ENCODE measurements at regions not wholly inside any gene's neighbourhood (a gene's known extent, or its start where the extent isn't known, plus 50 kb on each side); places are given as distances from the start of the nearest gene placed in this dataset.

DNA sequence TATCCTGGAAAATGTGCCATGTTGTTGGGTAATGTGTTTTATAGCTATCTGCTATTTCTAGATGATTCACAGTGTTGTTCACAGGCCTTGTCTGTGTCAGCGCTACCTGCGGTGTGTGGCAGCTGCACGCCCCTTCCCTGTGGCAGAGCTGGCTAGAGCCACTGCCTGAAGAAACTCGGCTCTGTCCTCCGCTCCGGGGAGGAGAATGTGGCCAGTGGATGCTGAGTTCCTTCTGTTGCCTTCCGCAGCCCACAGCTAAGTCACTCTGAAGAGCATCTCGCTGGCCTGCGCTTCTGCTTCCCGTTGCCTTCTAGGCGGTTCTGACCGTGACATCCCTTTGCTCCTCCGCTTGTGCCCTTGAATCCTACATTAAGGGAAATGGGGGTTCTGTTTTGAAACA, 135.1 kb downstream of the PLG start:
- no peak for FAIRE-seq
- DNase-seq (ENCODE audit: low read depth, low spot score), result no peak
- Histone ChIP-seq H3K27me3 (ENCODE audit: control insufficient read depth in 2 of 2, insufficient read depth in 2 of 2, low read length in 2 of 2) (no peaks in the 10 kb centered on the region), H3K9me1 (replicated peaks; ENCODE audit: control insufficient read depth, extremely low read depth, insufficient read depth, low read length) (no peaks in the 10 kb centered on the region), H3K4me2 (ENCODE audit: insufficient read depth, low read length) (no peak overlapping the region), H3K79me2 (ENCODE audit: control insufficient read depth, insufficient read depth, low read length) (no peaks in the 10 kb centered on the region), H3K4me3 (replicated peaks in 1 of 3; ENCODE audit: insufficient read depth in 1 of 3, low read depth in 1 of 3, low read length in 3 of 3) (no peak overlapping the region), H2AFZ (ENCODE audit: low read depth, low read length) (no peak overlapping the region), H3K9ac (replicated peaks; ENCODE audit: extremely low read depth, insufficient read depth, low read length) (no peak overlapping the region), H3K36me3 (ENCODE audit: control insufficient read depth in 2 of 2, extremely low read depth in 1 of 2, insufficient read depth in 2 of 2, low read length in 2 of 2) (no peaks in the 10 kb centered on the region), H3K4me1 (ENCODE audit: control insufficient read depth, extremely low read depth, insufficient read depth, low read length) (no peaks in the 10 kb centered on the region), H3K27ac (ENCODE audit: insufficient read depth, low read depth, low read length) (no peak overlapping the region), H4K20me1 (replicated peaks; ENCODE audit: control insufficient read depth, extremely low read depth, insufficient read depth, low read length) (no peaks in the 10 kb centered on the region), H3K9me3 (replicated peaks; ENCODE audit: control insufficient read depth, insufficient read depth, low read length) (no peaks in the 10 kb centered on the region)
- intact Hi-C loops (cut with micrococcal nuclease), result no loop called here
- CTCF ChIA-PET, result no interaction called here
- no peak for TF ChIP-seq POLR2A (IDR thresholded peaks at IDR 0.05; ENCODE audit: low read depth, low read length)
- POLR2A ChIA-PET, result no interaction called here
- dilution Hi-C loops (cut with MboI; ENCODE audit: extremely low pct_ligation_motif_present, low sequenced_read_pairs), result no loop called here
- no TSS peak for BruUV-seq (replicated peaks)

DNA sequence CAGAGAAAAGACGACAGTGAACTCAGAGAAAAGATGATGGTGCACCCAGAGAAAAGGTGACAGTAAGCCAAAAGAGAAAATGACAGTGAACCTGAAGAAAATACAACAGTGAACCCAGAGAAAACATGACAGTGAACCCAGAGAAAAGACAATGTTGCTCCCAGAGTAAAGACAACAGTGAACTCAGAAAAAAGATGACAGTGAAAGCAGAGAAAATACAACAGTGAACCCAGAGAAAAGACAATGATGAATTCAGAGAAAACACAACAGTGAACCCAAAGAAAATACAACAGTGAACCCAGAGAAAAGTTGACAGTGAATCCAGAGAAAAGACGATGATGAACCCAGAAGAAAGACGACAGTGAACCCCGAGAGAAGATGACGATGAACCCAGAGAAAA, 140.5 kb upstream of the MAP3K4 start:
- Histone ChIP-seq H3K36me3 (ENCODE audit: control insufficient read depth in 2 of 2, extremely low read depth in 1 of 2, insufficient read depth in 2 of 2, low read length in 2 of 2) (no peaks in the 10 kb centered on the region), H3K9ac (replicated peaks; ENCODE audit: extremely low read depth, insufficient read depth, low read length) (no peak overlapping the region), H3K4me2 (ENCODE audit: insufficient read depth, low read length) (no peak overlapping the region), H3K4me1 (ENCODE audit: control insufficient read depth, extremely low read depth, insufficient read depth, low read length) (no peaks in the 10 kb centered on the region), H3K27ac (ENCODE audit: insufficient read depth, low read depth, low read length) (no peak overlapping the region), H2AFZ (ENCODE audit: low read depth, low read length) (no peak overlapping the region), H3K79me2 (ENCODE audit: control insufficient read depth, insufficient read depth, low read length) (no peaks in the 10 kb centered on the region), H4K20me1 (replicated peaks; ENCODE audit: control insufficient read depth, extremely low read depth, insufficient read depth, low read length) (no peaks in the 10 kb centered on the region), H3K9me1 (replicated peaks; ENCODE audit: control insufficient read depth, extremely low read depth, insufficient read depth, low read length) (no peaks in the 10 kb centered on the region), H3K27me3 (ENCODE audit: control insufficient read depth in 2 of 2, insufficient read depth in 2 of 2, low read length in 2 of 2) (no peaks in the 10 kb centered on the region), H3K4me3 (replicated peaks in 1 of 3; ENCODE audit: insufficient read depth in 1 of 3, low read depth in 1 of 3, low read length in 3 of 3) (no peak overlapping the region), H3K9me3 (replicated peaks; ENCODE audit: control insufficient read depth, insufficient read depth, low read length) (peaks cover 1% of the 10 kb centered on the region)
- TF ChIP-seq, protein P1, sequence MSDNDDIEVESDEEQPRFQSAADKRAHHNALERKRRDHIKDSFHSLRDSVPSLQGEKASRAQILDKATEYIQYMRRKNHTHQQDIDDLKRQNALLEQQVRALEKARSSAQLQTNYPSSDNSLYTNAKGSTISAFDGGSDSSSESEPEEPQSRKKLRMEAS (IDR thresholded peaks at IDR 0.05; ENCODE audit: insufficient read depth, insufficient read length), result no peak
- no peak for TF ChIP-seq JUN (IDR thresholded peaks at IDR 0.05; ENCODE audit: borderline replicate concordance, insufficient read depth, insufficient read length, low read depth)
- no peak for TF ChIP-seq FOS (IDR thresholded peaks at IDR 0.05; ENCODE audit: borderline replicate concordance, insufficient read depth, low read length)
- TF ChIP-seq EZH2 (IDR thresholded peaks at IDR 0.05; ENCODE audit: borderline replicate concordance, low read depth, low read length, severe bottlenecking), result no peak
- TF ChIP-seq POLR2A (IDR thresholded peaks at IDR 0.05; ENCODE audit: low read depth, low read length), result no peak
- no peak for TF ChIP-seq GATA2 (IDR thresholded peaks at IDR 0.05; ENCODE audit: insufficient read depth, insufficient read length, low read depth, low read length)
- TF ChIP-seq, protein P2, sequence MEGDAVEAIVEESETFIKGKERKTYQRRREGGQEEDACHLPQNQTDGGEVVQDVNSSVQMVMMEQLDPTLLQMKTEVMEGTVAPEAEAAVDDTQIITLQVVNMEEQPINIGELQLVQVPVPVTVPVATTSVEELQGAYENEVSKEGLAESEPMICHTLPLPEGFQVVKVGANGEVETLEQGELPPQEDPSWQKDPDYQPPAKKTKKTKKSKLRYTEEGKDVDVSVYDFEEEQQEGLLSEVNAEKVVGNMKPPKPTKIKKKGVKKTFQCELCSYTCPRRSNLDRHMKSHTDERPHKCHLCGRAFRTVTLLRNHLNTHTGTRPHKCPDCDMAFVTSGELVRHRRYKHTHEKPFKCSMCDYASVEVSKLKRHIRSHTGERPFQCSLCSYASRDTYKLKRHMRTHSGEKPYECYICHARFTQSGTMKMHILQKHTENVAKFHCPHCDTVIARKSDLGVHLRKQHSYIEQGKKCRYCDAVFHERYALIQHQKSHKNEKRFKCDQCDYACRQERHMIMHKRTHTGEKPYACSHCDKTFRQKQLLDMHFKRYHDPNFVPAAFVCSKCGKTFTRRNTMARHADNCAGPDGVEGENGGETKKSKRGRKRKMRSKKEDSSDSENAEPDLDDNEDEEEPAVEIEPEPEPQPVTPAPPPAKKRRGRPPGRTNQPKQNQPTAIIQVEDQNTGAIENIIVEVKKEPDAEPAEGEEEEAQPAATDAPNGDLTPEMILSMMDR (IDR thresholded peaks at IDR 0.05; ENCODE audit: extremely low read depth in 1 of 2, insufficient read depth in 1 of 2, low read depth in 1 of 2, low read length in 2 of 2), result no peak
- no peak for TF ChIP-seq POLR2AphosphoS5 (IDR thresholded peaks at IDR 0.05; ENCODE audit: insufficient read depth, low read depth, low read length)
- no peak for TF ChIP-seq MYC (IDR thresholded peaks at IDR 0.05; ENCODE audit: low read depth, low read length)
- dilution Hi-C loops (cut with MboI; ENCODE audit: extremely low pct_ligation_motif_present, low sequenced_read_pairs), result no loop called here
- POLR2A ChIA-PET, result no interaction called here
- BruUV-seq (replicated peaks), result no TSS peak
- intact Hi-C loops (cut with micrococcal nuclease), result no loop called here
- CTCF ChIA-PET, result no interaction called here
- DNase-seq (ENCODE audit: low read depth, low spot score), result no peak
- FAIRE-seq, result no peak

Data from endothelial cell of umbilical vein (primary cell).